ENCODE measurements at regions not wholly inside any gene's neighbourhood (a gene's known extent, or its start where the extent isn't known, plus 50 kb on each side); places are given as distances from the start of the nearest gene placed in this dataset.
A peak's percentile ranks its signal among the peaks of the same experiment; 100 is the strongest.

DNA sequence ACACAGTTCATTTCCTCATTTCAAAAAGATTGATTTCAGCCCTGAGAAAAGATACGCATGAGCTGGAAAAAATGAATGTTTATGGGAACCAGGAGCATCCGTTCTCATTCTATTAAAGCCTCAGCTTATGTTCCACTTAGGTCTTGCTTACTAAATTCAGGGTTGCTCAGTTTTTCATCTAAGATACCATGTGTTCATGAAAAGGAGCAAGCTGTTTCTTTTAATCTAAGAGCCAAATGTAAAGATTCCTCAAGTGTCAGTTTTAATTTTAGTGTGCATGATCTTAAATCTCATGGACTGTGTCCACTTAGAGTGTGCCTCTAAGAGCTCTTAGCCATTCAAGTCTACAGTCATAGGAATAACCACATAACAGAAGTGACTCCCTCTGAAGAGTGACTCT lies 141.5 kb upstream of the ARHGAP42 start:
- Histone ChIP-seq H3K4me1 (ENCODE audit: control insufficient read depth, insufficient read depth, low read length) (no peaks in the 10 kb centered on the region), H3K27ac (ENCODE audit: low read depth, low read length) (no peak overlapping the region), H3K36me3 (ENCODE audit: control insufficient read depth, insufficient read depth, low read length) (no peaks in the 10 kb centered on the region), H3K9ac (ENCODE audit: low read length) (no peak overlapping the region), H3K27me3 (ENCODE audit: control insufficient read depth, insufficient read depth, low read length) (no peaks in the 10 kb centered on the region), H3K4me3 (ENCODE audit: low read length) (no peak overlapping the region)

- no peaks in the 10 kb centered on the region for H3K27me3 ChIP-seq (ENCODE audit: control insufficient read depth, insufficient read depth, low read length)
- H3K27ac ChIP-seq (ENCODE audit: low read depth, low read length): no peak overlapping the region
- H3K4me3 ChIP-seq (ENCODE audit: low read length): no peak overlapping the region
- H3K36me3 ChIP-seq (ENCODE audit: control insufficient read depth, insufficient read depth, low read length): no peaks in the 10 kb centered on the region
- no peak overlapping the region for H3K9ac ChIP-seq (ENCODE audit: low read length)
- H3K4me1 ChIP-seq (ENCODE audit: control insufficient read depth, insufficient read depth, low read length): no peaks in the 10 kb centered on the region
Measured at GRCh38 chr11:100545970-100546369, 141.1 kb upstream of the ARHGAP42 start.

DNA sequence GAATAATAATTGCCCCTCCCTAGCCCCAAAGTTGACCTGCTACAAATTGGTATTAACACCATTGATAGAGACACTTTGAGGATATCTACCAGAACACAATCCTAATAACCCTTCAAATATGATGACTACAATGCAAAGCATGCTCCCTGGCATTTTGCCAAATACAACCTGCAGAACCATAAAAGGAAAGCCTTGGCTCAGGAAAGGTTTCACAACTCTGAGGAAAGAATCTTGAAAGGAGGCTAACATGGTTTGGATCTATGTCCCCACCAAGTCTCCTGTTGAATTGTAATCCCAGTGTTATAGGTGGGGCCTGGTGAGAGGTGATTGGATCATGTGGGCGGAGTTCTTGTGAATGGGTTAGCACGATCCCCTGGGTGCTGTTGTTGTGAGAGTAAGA lies 140.4 kb upstream of the ARHGAP42 start:
- Histone ChIP-seq H3K27me3 (ENCODE audit: control insufficient read depth, insufficient read depth, low read length) (no peaks in the 10 kb centered on the region), H3K36me3 (ENCODE audit: control insufficient read depth, insufficient read depth, low read length) (no peaks in the 10 kb centered on the region), H3K27ac (ENCODE audit: low read depth, low read length) (no peak overlapping the region), H3K9ac (ENCODE audit: low read length) (no peak overlapping the region), H3K4me3 (ENCODE audit: low read length) (no peak overlapping the region), H3K4me1 (ENCODE audit: control insufficient read depth, insufficient read depth, low read length) (no peaks in the 10 kb centered on the region)

GRCh38 chr11:100550298-100550697 lies 136.8 kb upstream of the ARHGAP42 start:
- no peaks in the 10 kb centered on the region for H3K36me3 ChIP-seq (ENCODE audit: control insufficient read depth, insufficient read depth, low read length)
- no peaks in the 10 kb centered on the region for H3K27me3 ChIP-seq (ENCODE audit: control insufficient read depth, insufficient read depth, low read length)
- no peak overlapping the region for H3K9ac ChIP-seq (ENCODE audit: low read length)

DNA sequence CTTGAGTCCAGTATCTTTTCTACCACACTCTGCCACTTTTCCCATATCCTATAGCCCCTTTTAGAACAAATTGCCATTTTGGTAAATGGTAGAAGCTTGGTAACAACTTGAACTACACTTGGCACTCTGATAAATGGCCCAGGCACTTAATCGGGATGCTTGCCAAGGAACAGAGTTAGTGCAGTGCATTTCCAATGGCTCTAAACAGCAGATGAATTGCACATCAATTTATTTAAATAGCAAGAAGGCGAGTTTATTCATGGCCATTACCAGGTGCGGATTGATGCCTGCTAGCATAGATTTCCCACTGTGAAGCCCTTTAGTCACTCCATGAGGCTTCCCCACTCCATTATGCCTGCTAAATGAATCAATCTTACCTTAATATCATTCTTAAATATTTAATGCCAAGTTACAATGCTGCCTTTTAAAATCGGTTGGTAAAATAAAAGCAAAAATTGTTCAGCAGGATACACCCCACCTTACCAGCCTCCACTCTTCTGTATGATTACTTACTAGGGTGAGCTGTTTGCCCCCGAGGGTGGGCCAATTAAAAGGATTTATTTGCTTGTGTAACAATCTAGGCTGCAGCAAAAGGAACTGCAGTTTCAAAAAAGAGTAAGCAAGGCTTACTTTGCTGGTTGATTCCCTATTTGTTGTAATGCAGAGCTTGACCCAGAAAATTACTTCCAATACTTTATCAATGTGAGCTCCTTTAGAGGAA lies 136.0 kb upstream of the ARHGAP42 start:
- Histone ChIP-seq H3K9ac (ENCODE audit: low read length) (no peak overlapping the region), H3K36me3 (ENCODE audit: control insufficient read depth, insufficient read depth, low read length) (no peaks in the 10 kb centered on the region), H3K4me1 (ENCODE audit: control insufficient read depth, insufficient read depth, low read length) (no peaks in the 10 kb centered on the region), H3K27ac (ENCODE audit: low read depth, low read length) (no peak overlapping the region), H3K4me3 (ENCODE audit: low read length) (no peak overlapping the region), H3K27me3 (ENCODE audit: control insufficient read depth, insufficient read depth, low read length) (no peaks in the 10 kb centered on the region)

More at GRCh38 chr11:100550298-100550697, 136.8 kb upstream of the ARHGAP42 start:
- Histone ChIP-seq H3K4me3 (ENCODE audit: low read length) (no peak overlapping the region), H3K4me1 (ENCODE audit: control insufficient read depth, insufficient read depth, low read length) (no peaks in the 10 kb centered on the region), H3K27ac (ENCODE audit: low read depth, low read length) (no peak overlapping the region)

- Histone ChIP-seq H3K4me1 (ENCODE audit: control insufficient read depth, insufficient read depth, low read length) (no peaks in the 10 kb centered on the region), H3K27ac (ENCODE audit: low read depth, low read length) (no peak overlapping the region), H3K4me3 (ENCODE audit: low read length) (no peak overlapping the region), H3K36me3 (ENCODE audit: control insufficient read depth, insufficient read depth, low read length) (no peaks in the 10 kb centered on the region), H3K27me3 (ENCODE audit: control insufficient read depth, insufficient read depth, low read length) (no peaks in the 10 kb centered on the region), H3K9ac (ENCODE audit: low read length) (no peak overlapping the region)
Measured at GRCh38 chr11:100555931-100556330, 131.2 kb upstream of the ARHGAP42 start.

GRCh38 chr11:100556781-100557180 lies 130.3 kb upstream of the ARHGAP42 start:
- H3K27ac ChIP-seq (ENCODE audit: low read depth, low read length): no peak overlapping the region
- no peaks in the 10 kb centered on the region for H3K36me3 ChIP-seq (ENCODE audit: control insufficient read depth, insufficient read depth, low read length)
- H3K4me3 ChIP-seq (ENCODE audit: low read length): no peak overlapping the region
- H3K4me1 ChIP-seq (ENCODE audit: control insufficient read depth, insufficient read depth, low read length): peaks cover 2% of the 10 kb centered on the region
- no peak overlapping the region for H3K9ac ChIP-seq (ENCODE audit: low read length)
- H3K27me3 ChIP-seq (ENCODE audit: control insufficient read depth, insufficient read depth, low read length): no peaks in the 10 kb centered on the region

DNA sequence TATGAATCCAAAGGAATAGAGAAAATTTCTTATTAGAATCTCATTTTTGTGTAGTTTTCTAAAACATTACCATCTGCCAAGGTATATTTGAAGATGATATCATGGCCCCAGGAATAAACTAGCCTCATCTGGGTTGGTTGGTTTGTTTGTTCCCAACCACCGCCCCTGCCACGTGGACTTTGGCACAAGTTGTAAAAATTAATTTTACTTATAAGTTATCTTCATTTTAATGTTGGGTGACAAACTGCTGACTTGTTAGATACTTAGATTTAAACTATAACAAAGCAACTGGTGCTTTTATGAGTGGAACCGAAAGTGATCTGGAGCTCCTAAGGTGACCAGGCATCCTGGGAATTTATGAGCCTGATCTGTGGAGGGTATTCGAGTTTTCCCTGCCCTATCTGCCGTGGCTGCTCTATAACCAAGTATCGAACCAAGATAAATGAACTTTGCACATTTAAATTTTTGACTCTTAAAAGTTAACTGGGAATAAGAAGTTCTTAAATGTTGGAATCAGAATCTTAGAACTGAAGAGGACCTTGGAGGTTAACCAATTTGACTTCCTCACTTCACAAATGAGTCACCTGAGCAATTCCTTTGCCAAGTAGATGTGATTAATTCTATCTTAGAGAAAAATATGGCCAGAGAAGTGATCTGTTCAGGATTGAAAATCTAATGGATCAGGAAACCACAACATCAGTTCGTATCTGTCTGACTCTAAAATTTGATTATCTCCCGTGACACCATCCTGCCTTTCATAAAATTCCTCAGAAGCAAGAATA lies 129.1 kb upstream of the ARHGAP42 start:
- no peaks in the 10 kb centered on the region for H3K27me3 ChIP-seq (ENCODE audit: control insufficient read depth, insufficient read depth, low read length)
- no peak overlapping the region for H3K4me3 ChIP-seq (ENCODE audit: low read length)
- no peak overlapping the region for H3K9ac ChIP-seq (ENCODE audit: low read length)
- peaks cover 15% of the 10 kb centered on the region for H3K4me1 ChIP-seq (ENCODE audit: control insufficient read depth, insufficient read depth, low read length)
- no peaks in the 10 kb centered on the region for H3K36me3 ChIP-seq (ENCODE audit: control insufficient read depth, insufficient read depth, low read length)
- no peak overlapping the region for H3K27ac ChIP-seq (ENCODE audit: low read depth, low read length)

DNA sequence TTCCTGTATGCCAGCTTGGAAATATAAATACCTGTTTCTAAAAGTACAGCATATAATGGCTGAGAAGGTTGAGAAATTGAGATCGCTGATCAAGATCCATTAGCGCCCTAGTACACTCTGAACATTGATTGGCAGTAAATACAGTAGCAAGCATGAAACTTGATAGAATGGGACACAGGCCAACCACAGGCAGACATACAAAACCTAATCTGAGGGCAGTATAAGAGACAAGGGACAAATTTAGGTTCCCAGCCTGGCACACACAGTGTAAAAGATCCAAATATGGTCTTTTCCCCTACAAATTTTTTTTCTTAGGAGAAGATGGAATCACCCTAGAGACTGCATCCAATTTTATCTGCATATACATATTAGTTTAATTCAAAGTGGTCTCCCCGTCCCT lies 126.5 kb upstream of the ARHGAP42 start:
- H3K27me3 ChIP-seq (ENCODE audit: control insufficient read depth, insufficient read depth, low read length): no peaks in the 10 kb centered on the region
- H3K36me3 ChIP-seq (ENCODE audit: control insufficient read depth, insufficient read depth, low read length): no peaks in the 10 kb centered on the region
- peaks cover 17% of the 10 kb centered on the region for H3K4me1 ChIP-seq (ENCODE audit: control insufficient read depth, insufficient read depth, low read length)
- H3K4me3 ChIP-seq (ENCODE audit: low read length): no peak overlapping the region
- H3K27ac ChIP-seq (ENCODE audit: low read depth, low read length): no peak overlapping the region
- no peak overlapping the region for H3K9ac ChIP-seq (ENCODE audit: low read length)

DNA sequence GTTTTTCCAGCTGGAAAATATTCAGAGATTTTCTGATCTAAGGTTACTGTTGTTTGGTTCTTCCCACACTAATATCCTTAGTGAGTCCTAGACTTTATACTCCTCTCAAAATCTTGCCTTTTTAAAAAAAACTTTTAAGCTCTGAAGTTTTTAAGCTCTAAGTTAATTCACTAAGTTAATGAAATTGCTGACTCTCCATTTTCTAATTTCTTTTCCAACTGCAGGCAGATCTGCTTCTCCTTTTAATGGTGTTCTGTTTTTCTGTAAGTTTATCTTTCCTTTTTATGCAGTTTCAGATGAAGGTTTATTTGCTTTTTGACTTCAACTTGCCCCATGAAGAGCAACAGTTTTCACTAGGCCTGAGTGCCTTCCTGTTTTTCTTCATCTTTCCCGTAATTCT lies 125.8 kb upstream of the ARHGAP42 start:
- peak overlapping the region; percentile 37 for H3K27ac ChIP-seq (ENCODE audit: low read depth, low read length)
- no peaks in the 10 kb centered on the region for H3K36me3 ChIP-seq (ENCODE audit: control insufficient read depth, insufficient read depth, low read length)
- no peaks in the 10 kb centered on the region for H3K27me3 ChIP-seq (ENCODE audit: control insufficient read depth, insufficient read depth, low read length)
- no peak overlapping the region for H3K9ac ChIP-seq (ENCODE audit: low read length)
- H3K4me1 ChIP-seq (ENCODE audit: control insufficient read depth, insufficient read depth, low read length): peaks cover 17% of the 10 kb centered on the region
- H3K4me3 ChIP-seq (ENCODE audit: low read length): no peak overlapping the region

DNA sequence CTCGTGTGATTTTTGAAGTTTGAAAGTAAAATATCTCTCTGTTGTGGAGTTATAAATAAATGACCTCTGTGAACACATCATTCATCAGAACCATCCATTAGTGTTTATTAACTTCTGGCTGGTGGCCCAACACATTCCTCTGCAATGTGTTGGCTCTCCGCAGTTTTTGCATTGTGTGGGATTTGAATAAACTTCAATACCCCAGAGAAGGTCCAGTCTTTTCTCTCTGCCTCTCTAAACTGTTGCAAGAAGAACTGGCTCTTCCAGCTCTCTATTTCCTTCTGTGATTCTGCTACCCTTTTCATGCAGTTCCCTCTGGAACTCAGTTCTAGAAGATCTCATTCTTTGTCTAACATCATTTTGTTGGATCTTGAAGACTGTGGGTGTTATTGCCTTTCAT lies 125.0 kb upstream of the ARHGAP42 start:
- H3K27me3 ChIP-seq (ENCODE audit: control insufficient read depth, insufficient read depth, low read length): no peaks in the 10 kb centered on the region
- H3K27ac ChIP-seq (ENCODE audit: low read depth, low read length): peak overlapping the region; percentile 10
- no peak overlapping the region for H3K9ac ChIP-seq (ENCODE audit: low read length)
- H3K4me1 ChIP-seq (ENCODE audit: control insufficient read depth, insufficient read depth, low read length): peaks cover 17% of the 10 kb centered on the region
- no peak overlapping the region for H3K4me3 ChIP-seq (ENCODE audit: low read length)
- no peaks in the 10 kb centered on the region for H3K36me3 ChIP-seq (ENCODE audit: control insufficient read depth, insufficient read depth, low read length)

DNA sequence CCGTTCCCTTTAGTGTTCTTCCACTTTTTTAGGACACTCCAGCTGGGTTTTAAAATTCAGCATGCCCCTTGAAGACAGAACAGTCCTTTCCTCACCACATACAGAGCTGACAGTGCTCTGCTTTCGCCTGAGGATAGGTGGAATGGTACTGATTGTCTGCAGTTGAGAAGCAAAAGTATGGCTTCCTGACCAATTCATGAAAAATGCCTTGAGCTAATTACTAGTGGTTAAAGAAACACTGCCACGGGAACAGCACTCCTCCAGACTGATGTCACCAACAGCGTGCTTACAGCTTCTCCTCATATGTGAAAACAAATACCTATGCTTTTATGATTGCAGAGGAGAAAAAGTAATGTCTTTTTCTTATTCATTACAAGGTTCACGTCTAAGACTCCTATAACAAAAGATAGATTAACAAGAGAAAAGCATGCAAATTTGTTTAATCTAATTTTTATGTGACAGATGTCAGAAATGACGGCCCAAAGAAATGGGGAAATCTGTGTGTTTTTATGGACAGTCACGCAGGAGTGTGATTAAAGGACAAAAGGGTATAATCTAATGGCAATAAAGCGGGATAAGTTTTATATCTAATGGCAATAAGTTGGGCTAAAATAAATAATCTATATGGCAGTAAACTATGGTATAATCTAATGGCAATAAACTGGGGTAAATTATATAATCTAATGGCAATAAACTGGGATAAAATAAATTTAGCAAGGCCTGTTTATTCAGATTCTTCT lies 123.4 kb upstream of the ARHGAP42 start:
- Histone ChIP-seq H3K27me3 (ENCODE audit: control insufficient read depth, insufficient read depth, low read length) (no peaks in the 10 kb centered on the region), H3K27ac (ENCODE audit: low read depth, low read length) (no peak overlapping the region), H3K36me3 (ENCODE audit: control insufficient read depth, insufficient read depth, low read length) (no peaks in the 10 kb centered on the region), H3K9ac (ENCODE audit: low read length) (no peak overlapping the region), H3K4me3 (ENCODE audit: low read length) (no peak overlapping the region), H3K4me1 (ENCODE audit: control insufficient read depth, insufficient read depth, low read length) (peaks cover 17% of the 10 kb centered on the region)
